DMS53 (cell line): ENCODE measurements at regions not wholly inside any gene's neighbourhood (a gene's known extent, or its start where the extent isn't known, plus 50 kb on each side); places are given as distances from the start of the nearest gene placed in this dataset.
"Not testable (repeated sequence)": the region's sequence is repeated elsewhere in the genome, so short reads cannot be mapped to it uniquely, and the experiment has no call there.

Experiments used
- DNase-seq: peaks from one replicate; lab custom pipeline; 2025; lab: John Stamatoyannopoulos, UW

DNA sequence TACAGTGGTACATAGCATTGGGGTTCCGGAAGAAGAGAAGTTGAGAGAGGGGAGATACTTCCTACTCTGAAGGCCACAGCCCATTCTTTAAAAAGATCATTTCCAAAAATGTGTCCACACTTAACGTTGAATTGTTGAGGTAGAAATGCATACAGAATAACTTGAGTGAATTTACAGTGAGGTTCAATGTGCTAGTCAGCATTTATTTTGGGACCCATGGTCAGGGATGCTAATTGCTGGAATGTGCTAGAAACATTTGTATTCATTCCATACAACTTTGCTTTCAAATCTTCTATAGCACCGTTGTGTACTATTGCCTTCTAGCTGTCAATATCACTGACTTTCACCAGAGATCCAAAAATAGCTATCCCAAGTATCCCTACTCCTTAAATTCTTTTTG, 325.9 kb downstream of the SATB2 start:
- no peak for DNase-seq

DNA sequence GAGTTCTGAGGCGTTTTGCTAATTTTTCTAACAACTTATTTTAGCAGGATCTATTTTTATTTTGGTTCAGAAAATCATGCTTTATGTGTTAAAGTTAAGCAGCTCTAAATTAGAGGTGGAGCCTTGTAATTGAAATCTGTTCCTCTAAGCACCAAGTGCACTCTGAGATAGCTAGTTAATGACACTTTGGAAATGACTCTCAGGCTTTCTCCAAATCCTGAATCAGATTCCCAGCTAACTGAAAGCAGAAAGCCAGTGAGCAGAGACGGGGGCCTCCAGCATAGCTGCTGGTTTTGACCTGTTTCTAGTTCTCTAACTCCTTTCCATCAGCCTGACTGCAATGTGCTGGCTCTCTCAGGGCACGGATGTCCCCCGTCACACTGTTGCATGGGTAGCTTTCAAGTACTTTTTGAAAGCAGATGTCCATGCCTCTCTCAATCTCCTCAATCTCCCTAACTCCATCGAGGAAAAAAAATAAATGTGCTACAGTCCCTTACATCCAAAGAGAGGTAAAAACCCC, 326.5 kb downstream of the SATB2 start:
- DNase-seq = no peak

DNA sequence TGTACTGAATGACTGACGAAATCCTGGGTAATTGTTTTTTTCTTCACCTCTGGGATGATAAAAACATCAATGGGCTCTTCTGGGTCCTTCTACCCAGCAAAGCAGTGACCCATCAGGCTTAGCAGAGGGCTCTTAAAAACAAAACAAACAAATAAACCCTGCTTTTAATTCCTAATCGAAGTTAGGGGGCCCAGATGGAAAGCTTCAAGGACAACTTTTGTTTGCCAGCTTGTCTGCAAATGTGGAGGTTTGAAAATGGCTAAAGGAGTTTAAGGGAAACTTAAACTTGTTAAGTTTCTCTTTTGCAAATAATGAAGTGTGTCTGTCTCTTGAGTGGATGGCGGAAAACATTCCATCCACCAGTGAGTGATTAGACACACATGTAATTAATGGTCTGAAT, 327.2 kb downstream of the SATB2 start:
- DNase-seq = no peak

DNA sequence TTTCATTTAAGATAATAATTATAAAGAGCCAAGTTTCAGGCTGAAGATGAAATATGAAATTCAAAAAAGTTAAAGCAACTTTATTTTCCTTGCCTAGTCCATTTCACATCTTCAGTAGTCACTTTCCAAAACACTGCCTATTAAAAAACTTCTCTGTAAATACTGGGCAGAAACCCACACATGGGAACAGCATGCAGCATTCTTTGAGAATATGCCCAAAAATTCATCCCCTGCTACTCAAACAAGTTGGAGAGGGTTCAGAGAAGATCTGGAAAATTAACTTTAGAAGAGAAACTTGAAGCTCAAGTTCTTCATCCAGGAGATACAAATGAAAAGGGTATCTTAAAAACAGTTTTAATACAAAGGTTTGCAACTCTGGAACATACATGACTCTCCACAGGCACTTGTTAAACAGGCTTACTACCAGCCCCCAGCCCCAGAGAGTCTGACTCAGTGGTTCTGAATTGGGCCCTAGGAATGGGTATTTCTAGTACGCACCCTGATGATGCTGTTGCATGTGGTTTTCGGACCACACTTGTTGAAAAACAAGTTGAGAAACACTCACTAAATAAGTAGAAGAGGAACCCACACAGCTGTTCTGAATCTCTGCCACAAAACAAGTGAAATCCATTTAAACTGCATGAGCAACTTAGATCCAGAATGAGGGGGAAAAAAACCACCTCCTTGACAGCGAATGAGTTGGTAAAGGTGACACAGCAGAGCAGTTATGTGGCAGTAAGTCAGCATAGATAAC, 329.1 kb downstream of the SATB2 start:
- no peak for DNase-seq

DNA sequence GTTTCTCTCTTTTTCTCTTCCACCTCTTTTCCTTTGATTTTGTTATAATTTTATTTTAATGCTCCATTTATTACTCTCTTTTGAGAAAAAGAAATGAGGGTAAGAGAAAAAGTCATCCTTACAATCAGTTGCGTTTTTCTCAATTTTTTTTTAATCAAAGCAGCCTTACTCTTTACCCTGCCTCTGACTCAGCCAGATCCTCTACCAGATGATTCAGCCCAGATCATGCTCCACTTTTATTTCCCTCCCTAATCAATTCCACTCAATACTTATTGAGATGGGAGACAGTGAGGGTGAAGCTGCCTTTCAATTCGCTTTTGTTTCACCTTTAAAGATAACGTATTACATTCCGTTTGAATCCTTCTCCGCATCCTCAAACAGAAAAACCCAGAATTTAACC, 337.9 kb downstream of the SATB2 start:
- no peak for DNase-seq

DNA sequence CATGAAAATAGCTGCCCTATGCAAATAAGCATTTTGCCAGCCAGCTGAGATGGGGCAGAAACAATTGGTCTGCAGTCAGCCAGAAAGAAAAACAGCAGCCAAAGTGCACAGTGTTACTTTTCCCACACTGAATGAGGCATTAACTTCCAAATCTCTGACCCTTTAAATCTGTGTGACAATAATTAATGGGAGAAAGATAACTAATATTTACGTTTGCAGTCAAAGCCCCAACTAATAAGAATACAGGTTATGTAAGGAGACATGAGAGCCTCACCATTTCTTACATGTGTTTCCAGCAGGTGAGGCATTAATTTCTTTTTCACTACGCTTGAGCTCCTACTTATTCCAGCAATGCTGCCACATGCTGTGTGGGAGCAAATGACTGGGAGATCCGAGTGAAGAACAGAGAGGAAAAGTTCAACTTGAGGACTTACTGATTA, 339.0 kb downstream of the SATB2 start:
- DNase-seq = no peak

DNA sequence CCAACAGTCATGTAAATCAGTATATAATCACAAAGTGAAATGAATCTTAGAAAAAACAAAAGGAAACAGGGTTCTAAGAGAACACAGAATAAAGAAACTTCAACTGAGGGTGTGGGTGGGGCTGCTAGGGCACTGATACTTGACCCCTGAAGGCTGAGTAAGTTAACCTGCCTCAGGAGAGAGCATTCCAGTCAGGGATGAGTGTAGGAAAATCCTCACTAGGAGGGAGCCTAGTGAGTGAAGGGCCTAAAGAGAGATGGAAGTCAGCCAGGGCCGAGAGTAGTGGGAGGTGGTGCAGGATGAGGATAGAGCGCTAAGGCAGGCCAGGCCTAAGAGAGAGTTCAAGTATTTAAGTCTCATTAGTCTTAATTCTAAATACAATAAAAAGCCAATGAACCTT, 342.6 kb downstream of the SATB2 start:
- DNase-seq = no peak

DNA sequence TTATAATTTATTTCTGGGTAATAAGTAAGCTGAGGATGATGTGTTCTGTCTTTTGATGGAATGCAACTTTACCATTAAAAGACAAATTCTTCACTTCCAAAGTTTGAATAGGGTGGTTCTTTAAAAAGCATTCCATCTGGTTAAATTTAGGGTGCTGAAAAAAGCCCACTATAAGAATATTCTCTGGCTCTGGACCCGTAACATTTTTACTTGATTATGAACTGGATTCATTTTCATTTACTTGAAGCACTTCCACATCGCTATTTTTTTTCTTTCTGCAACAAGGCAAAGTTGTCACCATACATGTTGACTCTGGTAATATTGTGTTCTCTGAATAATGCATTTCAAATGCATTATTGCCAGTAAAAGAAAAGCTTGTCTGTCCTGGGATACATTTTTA, 344.6 kb downstream of the SATB2 start:
- DNase-seq = no peak

DNA sequence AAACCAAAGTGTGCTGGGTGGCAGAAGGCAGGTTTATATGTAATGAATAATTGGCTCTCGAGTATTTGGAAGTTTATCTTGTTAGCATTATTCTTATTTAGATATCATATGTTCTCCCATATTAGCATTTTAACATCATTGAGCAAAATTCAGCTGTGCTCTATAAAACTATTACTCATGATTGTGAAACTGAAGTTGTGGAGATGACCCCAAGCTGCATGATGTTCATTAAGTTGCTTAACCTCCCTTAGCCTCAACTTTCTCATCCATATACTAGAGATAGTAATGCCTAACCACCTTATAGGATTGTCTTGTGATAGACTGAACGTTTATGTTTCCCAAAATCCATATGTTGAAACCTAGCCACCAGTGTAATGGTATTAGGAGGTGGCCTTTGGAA, 346.3 kb downstream of the SATB2 start:
- DNase-seq = no peak

DNA sequence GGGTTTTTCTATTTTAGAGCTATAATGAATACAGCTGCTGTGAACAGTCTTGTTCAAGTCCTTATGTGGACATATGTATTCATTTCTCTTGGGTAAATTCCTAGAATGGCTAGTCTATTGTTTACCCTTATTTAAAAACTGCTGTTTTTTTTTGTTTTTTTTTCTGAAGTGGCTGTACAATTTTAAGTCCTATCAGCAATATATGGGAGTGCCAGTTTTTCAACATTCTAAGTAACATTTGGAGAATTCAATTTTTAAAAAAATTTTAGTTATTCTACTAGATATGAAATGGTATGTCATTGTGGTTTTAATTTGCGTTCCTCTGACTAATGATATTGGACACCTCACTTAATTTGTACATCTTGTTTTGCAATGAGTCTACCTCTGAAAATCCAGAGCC, 349.7 kb downstream of the SATB2 start:
- DNase-seq = no peak

DNA sequence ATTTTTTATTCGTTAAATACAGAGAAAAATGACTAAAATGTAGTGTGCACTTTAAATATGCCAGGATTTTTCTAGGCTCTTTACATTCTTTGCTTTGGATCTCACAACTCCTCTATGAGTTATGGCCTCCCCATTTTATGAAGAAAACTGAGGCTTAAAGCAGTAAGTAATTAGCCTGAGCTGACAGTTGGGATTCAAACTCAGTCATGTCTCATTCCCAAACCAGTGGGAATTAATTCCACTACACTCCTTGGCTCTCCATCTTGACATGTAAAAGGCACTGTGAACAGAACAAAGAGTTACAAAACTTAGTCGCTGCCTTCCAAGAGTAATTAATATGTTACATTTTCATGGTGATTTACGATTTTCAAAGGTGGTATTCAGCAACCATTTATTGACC, 351.9 kb downstream of the SATB2 start:
- no peak for DNase-seq

DNA sequence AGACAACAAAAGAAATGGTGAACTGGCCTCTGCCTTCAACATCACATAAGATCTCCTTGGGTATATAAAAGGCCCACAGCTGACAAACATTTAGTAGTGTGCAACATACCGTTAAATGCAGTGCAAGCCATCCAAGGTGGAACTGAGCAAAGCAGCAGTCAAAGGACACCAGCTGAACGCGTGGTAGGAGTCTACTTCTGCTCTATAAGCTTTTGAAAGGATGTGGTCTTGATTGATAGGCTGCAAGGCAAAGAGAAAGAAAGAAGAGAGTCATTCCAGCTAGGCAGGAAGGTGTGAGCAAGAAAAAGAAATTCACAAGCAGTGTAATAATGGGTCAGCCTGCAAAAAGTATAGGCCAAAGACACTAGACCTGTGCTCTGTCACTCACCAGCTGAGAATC, 356.3 kb downstream of the SATB2 start:
- DNase-seq = no peak

DNA sequence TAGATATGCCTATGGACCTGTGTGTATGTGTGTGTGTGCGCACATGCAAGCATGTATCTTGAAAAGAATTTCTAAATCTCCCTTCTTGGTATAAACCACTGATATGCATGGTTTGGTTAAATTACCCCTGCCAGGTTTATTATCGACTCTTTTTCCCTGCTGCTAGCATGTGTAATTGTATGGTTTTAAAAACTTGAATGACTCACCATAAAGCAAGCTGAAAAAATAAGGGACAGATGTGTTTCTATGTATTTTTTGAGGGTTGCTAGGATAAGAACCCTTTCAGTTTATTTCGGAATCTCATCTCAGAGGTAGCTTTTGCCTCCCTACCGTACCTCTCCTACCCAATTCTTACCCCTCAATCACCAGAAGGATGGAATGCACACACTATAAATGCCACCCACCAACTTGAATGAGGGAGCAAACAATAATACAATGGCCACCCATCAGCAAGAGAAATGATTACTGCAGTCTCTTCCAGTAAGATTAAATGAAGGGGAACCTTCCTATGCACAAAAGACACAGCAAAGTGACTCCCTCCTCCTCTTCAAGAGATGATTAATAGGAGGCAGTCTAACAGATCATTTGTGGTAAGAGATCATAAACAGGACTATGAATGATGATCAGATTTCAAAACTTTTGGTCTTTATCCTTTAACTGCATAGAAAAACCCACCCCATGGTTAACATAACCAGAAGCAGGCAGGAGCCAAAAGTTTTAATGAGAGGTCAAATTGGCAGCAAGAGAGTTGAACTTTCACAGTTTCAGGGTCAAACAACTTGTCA, 357.2 kb downstream of the SATB2 start:
- DNase-seq = peak; percentile 30

DNA sequence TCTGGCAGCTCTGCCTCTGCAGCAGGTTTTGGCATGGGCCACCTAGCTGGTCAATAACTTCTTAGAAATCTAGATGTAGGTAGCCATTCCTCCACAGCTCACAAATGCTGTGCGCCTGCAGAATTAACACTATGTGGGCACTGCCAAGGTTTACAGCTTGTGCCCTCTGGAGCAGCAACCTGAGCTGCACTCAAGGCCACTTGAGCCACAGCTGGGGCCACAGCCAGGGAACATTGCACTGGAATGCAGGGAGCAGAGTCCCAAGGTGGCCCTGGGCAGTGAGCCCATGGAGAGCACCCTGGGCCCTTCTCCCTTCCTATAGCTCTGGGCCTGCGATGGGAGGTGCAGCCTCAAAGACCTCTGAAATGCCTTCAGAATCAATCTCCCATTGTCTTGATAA, 365.3 kb downstream of the SATB2 start:
- no peak for DNase-seq

DNA sequence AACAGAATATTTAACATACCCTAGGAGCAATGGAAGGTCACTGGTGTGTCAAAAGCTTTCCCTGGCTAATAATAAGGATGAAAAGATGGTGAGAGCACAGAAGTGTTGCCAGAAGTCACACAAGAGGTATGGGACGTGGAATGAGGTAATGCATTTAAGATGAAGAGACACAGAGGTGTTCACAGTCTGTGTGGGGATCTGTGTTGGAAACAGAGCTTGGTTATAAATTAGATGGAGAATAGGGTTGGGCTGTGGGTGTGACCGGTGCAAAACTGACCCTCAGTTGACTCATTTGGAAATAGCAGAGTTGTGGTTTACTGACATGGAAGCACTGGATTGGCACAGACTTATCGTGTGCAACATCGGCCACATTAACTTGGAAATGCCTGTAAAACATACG, 372.5 kb downstream of the SATB2 start:
- DNase-seq = no peak

DNA sequence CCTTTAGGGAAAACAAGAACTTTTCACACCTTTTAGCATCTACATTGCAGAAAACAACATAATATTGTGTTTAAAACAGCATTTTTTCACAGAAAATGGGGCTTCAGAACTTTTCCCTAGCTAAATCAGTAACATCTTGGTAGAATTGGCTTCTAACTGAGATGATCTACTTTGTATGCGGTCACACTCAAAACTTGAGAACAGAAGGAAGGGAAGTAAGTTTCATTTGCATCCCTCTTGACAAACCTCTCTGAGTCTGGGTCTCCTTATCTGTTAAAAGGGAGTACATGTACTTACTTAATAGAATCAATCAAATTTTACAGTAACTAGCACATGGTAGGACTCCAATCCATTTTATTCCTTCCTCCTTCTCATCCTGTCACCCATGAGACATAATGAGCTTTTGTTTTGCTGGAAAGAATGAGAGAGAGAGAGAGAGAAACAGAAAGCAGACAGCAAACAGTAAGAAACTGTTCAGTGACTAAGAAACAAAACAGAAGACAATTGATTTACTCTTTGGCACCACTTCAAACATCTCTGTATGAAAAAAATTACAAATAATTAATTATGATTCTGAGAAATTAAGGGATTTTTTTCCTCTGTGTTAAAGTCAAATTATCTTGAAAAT, 387.3 kb downstream of the SATB2 start:
- no peak for DNase-seq

DNA sequence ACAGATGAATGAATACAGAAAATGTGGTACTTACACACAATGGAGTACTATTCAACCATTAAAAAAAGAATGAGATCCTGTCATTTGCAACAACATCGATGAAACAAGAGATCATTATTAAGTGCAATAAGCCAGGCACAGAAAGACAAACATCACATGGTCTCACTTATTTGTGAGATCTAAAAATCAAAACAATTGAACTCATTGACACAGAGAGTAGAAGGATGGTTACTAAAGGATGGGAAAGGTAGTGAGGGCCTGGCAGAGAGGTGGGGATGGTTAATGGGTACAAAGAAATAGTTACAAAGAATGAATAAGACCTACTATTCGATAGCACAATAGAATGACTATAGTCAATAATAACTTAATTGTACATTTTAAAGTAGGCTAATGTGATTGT, 393.5 kb downstream of the SATB2 start:
- no peak for DNase-seq

DNA sequence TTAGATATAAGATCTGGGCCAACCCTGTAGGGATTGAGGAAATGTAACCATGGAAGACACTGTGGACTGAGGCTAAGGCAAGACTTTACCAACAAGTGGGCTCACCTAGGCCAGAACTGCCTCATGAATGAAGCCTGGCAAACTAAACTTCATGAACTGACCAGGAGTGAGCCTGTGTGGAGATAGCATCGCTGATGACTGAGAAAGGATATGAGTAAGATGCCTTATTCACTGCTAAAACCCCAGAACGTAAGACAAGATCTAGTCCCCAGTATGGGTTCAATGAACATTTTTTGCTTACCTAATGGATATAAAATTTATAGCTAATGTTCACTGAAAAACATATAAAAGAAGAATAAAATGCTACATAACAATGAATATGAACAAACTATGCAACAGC, 399.8 kb downstream of the SATB2 start:
- DNase-seq = no peak

DNA sequence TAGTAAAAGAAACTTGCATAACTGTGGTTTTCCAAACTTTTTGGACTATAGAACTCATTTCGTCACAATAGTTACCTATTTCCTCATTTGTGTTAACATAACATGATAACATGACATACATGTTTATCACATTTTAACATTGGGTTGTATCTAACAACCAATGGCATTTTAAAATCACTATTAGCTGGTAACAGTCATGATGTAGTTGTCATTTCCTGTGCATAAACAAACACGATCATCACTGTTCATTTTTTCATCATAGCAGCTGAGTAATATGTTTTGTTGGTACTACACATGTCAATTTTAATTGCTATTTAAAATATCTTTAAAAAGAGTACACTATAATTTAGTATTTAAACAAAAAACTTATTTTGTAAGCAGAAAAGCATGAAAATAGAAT, 402.4 kb downstream of the SATB2 start:
- DNase-seq = no peak

DNA sequence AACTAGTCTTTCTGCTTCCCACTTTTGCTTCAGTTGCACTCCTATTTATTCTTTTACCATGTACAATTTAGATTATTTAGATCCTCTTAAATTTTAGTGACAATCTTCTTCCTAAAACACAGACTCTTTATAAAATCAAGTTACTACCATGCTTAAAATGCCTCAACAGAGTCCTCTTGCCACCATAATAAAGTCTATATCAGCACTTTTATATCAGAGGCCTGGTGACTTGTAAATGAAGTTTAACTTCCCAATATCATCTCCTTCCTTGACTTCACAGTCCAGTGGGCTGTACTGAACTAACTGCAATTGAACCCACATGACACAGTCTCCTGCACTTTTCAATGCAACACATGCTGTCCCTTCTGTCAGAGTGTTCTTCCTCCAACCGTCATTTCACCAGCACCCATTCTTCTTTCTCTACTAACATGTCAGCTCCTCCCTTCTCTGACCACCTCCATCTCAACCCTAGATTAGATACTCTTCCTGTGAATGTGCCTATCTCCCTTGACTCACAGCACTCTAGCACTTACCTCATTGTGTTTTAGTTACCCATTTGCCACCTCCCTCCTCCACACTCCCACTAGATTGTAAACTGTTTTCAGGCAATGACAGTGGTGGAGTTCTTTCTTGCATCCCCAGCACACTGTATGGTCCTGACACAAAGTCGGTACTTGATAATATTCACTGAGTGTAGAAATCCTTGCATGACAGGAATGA, 414.9 kb downstream of the SATB2 start:
- peak; percentile 34 for DNase-seq

DNA sequence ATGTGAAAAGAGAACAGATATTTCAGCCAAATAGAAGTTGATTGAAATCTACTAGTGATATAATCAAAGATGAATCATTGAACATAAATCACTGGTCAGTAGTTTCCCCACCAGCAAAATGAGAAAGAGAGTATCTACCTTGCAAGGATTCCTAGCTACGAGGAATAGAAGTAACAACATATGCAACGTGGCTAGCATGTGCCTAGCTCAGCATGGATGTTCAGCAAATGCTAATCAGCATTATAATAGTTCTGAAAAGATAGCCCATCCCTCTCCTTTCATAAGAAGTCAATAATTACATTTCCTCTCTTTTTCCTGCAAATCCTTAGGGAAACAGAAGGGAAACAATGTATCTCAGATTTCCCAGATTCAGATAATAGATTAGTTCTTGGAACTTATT, 417.2 kb downstream of the SATB2 start:
- no peak for DNase-seq

DNA sequence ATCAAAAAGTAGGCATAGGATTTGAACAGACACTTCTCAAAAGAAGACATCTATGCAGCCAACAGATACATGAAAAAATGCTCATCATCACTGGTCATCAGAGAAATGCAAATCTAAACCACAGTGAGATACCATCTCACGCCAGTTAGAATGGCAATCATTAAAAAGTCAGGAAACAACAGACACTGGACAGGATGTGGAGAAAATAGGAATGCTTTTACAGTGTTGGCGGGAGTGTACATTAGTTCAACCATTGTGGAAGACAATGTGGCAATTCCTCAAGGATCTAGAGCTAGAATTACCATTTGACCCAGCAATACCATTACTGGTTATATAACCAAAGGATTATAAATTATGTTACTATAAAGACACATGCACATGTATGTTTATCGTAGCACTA, 424.0 kb downstream of the SATB2 start:
- DNase-seq = not testable (repeated sequence)
